GM12878 (cell line): ENCODE measurements at regions not wholly inside any gene's neighbourhood (a gene's known extent, or its start where the extent isn't known, plus 50 kb on each side); places are given as distances from the start of the nearest gene placed in this dataset.

Experiments used
- ATAC-seq: fragments of 200-7000 bp; cut with Tn5 transposase; 3 replicates; pipeline ENCODE4 v1.9.1; 2020; ENCODE audit warnings: mild to moderate bottlenecking, moderate library complexity
- BruUV-seq: library from RNA; stranded (reverse); fragments of 400-500 nt; replicated peaks from 2 replicates; lab custom pipeline; 2021; lab: Mats Ljungman, UMichigan
- CTCF ChIA-PET: fragments of 300-600 bp; sonication (Branson Sonifier 250); formaldehyde crosslinking; extraction: SDS; loops from one replicate; lab custom pipeline; 2021; ENCODE audit warnings: inconsistent platforms; lab: Yijun Ruan, JAX
- POLR2A ChIA-PET: fragments of 350-600 bp; formaldehyde crosslinking; extraction: SDS; loops from one replicate; lab custom pipeline; 2021; ENCODE audit warnings: inconsistent platforms; lab: Charles Lee
- RAD21 ChIA-PET: fragments of 300-600 bp; sonication (Branson Sonifier 250); formaldehyde crosslinking; loops from one replicate; lab custom pipeline; 2023; ENCODE audit warnings: antibody characterized with exemption; ENCODE audit not compliant: unreplicated experiment; lab: Charles Lee
- SMC1A ChIA-PET: fragments of 300-600 bp; sonication (Branson Sonifier 250); formaldehyde crosslinking; loops from one replicate; lab custom pipeline; 2023; ENCODE audit not compliant: unreplicated experiment, uncharacterized antibody; lab: Charles Lee
- DNase-seq: peaks from one replicate; pipeline ENCODE4 v3.0.0-alpha.2; 2011; ENCODE audit warnings: low read depth, low spot score
- FAIRE-seq: peaks from 3 replicates; lab custom pipeline; 2011; peaks lifted over from hg19 to GRCh38; lab: Jason Lieb, UNC
- H2AFZ ChIP-seq: 2 replicates; pipeline ENCODE4 v1.6.0; 2011; ENCODE audit warnings: low read depth, low read length, control low read depth; ENCODE audit not compliant: control insufficient read depth
- H3K27ac ChIP-seq: 2 replicates; pipeline ENCODE4 v1.5.1; 2011; ENCODE audit warnings: control low read depth; ENCODE audit not compliant: control insufficient read depth, insufficient read depth
- H3K27me3 ChIP-seq, 2 experiments: replicated peaks in 1 of 2; 2 replicates each; pipeline versions ENCODE4 v1.6.0 to v1.6.1; 2011; ENCODE audit warnings: low read length in 1 of 2; ENCODE audit not compliant: control insufficient read depth in 2 of 2, insufficient read depth in 2 of 2
- H3K36me3 ChIP-seq, 2 experiments: 2 replicates each; pipeline ENCODE4 v1.5.1; 2011; ENCODE audit warnings: low read length in 1 of 2; ENCODE audit not compliant: control insufficient read depth in 2 of 2, insufficient read depth in 2 of 2
- H3K4me1 ChIP-seq: 2 replicates; pipeline ENCODE4 v1.6.1; 2011; ENCODE audit warnings: mild to moderate bottlenecking, low read length, moderate library complexity, mixed read lengths; ENCODE audit not compliant: control insufficient read depth, insufficient read depth
- H3K4me2 ChIP-seq: 2 replicates; pipeline ENCODE4 v1.6.0; 2011; ENCODE audit warnings: control low read depth; ENCODE audit not compliant: control insufficient read depth, insufficient read depth
- H3K4me3 ChIP-seq: fragments of 200-600 bp; sonication (generic); 2 replicates; pipeline ENCODE4 v1.5.1; 2016
- H3K79me2 ChIP-seq: 2 replicates; pipeline ENCODE4 v1.6.0; 2011; ENCODE audit warnings: low read length; ENCODE audit not compliant: control insufficient read depth, insufficient read depth
- H3K9ac ChIP-seq: 2 replicates; pipeline ENCODE4 v1.8.0; 2011; ENCODE audit warnings: low read length, control low read depth, mixed read lengths; ENCODE audit not compliant: control insufficient read depth, insufficient read depth
- H3K9me3 ChIP-seq: replicated peaks from 3 replicates; pipeline ENCODE4 v1.5.1; 2011; ENCODE audit warnings: mild to moderate bottlenecking, low read length; ENCODE audit not compliant: control insufficient read depth, insufficient read depth
- H4K20me1 ChIP-seq: 2 replicates; pipeline ENCODE4 v1.6.0; 2011; ENCODE audit not compliant: control insufficient read depth, insufficient read depth
- MTA3 ChIP-seq: IDR thresholded peaks from 2 replicates; pipeline ENCODE4 v1.6.1; 2012; ENCODE audit warnings: low read length, inconsistent platforms, borderline replicate concordance
- SMC3 ChIP-seq: IDR thresholded peaks from 2 replicates; pipeline ENCODE4 v1.6.1; 2011; ENCODE audit warnings: low read length, improper control_type of control experiment, borderline replicate concordance
- TBL1XR1 ChIP-seq: IDR thresholded peaks from 2 replicates; pipeline ENCODE4 v1.6.1; 2012; ENCODE audit warnings: low read depth, low read length, improper control_type of control experiment
- ZBED1 ChIP-seq: IDR thresholded peaks from 2 replicates; pipeline ENCODE4 v1.6.1; 2016; ENCODE audit warnings: borderline replicate concordance
- ZNF207 ChIP-seq: fragments of 450-650 bp; IDR thresholded peaks from 2 replicates; pipeline ENCODE4 v1.6.1; 2014; ENCODE audit warnings: antibody characterized with exemption, mild to moderate bottlenecking, borderline replicate concordance
- WGBS: methylation state at CpG from one replicate; pipeline ENCODE4 v1.1.6; 2016; ENCODE audit warnings: low lambda C conversion rate; ENCODE audit not compliant: insufficient replicate concordance, insufficient coverage; ENCODE audit errors: missing lambda C conversion rate; 5-methylcytosine and 5-hydroxymethylcytosine counted together
- in situ Hi-C: fragments of 300-500 bp; cut with MboI; formaldehyde crosslinking; loops from 9 replicates; pipeline ENCODE4 v1.14.3; 2018; ENCODE audit warnings: mixed read lengths
- intact Hi-C: fragments of 100-400 bp; cut with micrococcal nuclease; formaldehyde crosslinking; loops from one replicate; pipeline ENCODE4 v1.14.2; 2022; ENCODE audit not compliant: unreplicated experiment
- TF ChIP-seq, protein P1 (sequence below): fragments of 450-650 bp; formaldehyde crosslinking; IDR thresholded peaks from 2 replicates; pipeline ENCODE4 v1.4.0; 2022; ENCODE audit warnings: mild to moderate bottlenecking, moderate library complexity

DNA sequence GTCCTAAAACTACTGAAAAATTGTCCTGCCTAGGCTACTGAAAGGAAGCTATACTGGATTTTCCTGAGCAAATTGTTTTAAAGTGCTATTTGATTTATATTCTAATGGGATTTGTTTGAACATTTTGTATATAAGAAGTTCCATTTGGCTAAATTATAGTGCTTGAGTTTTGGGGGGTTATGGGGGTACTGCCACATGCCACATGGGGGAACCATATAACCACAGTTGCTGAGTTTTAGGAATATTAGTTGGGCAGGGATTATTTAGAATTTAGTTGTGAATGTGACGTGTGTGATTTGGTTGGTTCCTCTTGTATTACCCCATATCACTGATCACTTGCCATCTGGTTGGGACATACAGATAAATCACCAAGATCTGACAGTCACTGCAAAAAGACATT, 224.5 kb upstream of the TAPT1 start:
- ChIA-PET CTCF (no interaction called here), RAD21 (no interaction called here)
- intact Hi-C loops: no loop called here

More for the DNA sequence above, 224.5 kb upstream of the TAPT1 start:
- ChIA-PET POLR2A (interaction anchor here (0.7 kb wide), 1 partner anchor 25 kb away, joined by 4 read pairs; no protein-coding TSS in a partner anchor), SMC1A (no interaction called here)
- Histone ChIP-seq H3K79me2 (no peaks in the 10 kb centered on the region), H3K27ac (no peak overlapping the region), H2AFZ (no peak overlapping the region), H3K4me1 (no peaks in the 10 kb centered on the region), H3K36me3 (no peaks in the 10 kb centered on the region), H3K9ac (no peak overlapping the region), H3K4me3 (no peak overlapping the region), H3K27me3 (no peaks in the 10 kb centered on the region), H4K20me1 (no peaks in the 10 kb centered on the region), H3K4me2 (no peak overlapping the region), H3K9me3 (no peaks in the 10 kb centered on the region)
- in situ Hi-C loops: loop anchor here (5.0 kb wide), 1 partner anchor 163 kb away; no protein-coding TSS in a partner anchor
- 6% methylated on average over 1 of the region's 1 CpG for WGBS
- FAIRE-seq (no peak), ATAC-seq (no peak), DNase-seq (no peak)
- BruUV-seq: no TSS peak
- TF ChIP-seq SMC3: no peak
- no peak for TF ChIP-seq MTA3
- TF ChIP-seq TBL1XR1: no peak
- TF ChIP-seq ZBED1: no peak
- TF ChIP-seq, protein P1, sequence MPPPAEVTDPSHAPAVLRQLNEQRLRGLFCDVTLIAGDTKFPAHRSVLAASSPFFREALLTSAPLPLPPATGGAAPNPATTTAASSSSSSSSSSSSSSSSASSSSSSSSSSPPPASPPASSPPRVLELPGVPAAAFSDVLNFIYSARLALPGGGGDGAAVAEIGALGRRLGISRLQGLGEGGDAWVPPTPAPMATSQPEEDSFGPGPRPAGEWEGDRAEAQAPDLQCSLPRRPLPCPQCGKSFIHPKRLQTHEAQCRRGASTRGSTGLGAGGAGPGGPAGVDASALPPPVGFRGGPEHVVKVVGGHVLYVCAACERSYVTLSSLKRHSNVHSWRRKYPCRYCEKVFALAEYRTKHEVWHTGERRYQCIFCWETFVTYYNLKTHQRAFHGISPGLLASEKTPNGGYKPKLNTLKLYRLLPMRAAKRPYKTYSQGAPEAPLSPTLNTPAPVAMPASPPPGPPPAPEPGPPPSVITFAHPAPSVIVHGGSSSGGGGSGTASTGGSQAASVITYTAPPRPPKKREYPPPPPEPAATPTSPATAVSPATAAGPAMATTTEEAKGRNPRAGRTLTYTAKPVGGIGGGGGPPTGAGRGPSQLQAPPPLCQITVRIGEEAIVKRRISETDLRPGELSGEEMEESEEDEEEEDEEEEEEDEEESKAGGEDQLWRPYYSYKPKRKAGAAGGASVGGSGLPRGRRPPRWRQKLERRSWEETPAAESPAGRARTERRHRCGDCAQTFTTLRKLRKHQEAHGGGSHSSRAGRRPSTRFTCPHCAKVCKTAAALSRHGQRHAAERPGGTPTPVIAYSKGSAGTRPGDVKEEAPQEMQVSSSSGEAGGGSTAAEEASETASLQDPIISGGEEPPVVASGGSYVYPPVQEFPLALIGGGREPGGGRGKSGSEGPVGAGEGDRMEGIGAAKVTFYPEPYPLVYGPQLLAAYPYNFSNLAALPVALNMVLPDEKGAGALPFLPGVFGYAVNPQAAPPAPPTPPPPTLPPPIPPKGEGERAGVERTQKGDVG (CRISPR knock-in tag): no peak
- no peak for TF ChIP-seq ZNF207
